PC-3 (cell line): ENCODE measurements at regions not wholly inside any gene's neighbourhood (a gene's known extent, or its start where the extent isn't known, plus 50 kb on each side); places are given as distances from the start of the nearest gene placed in this dataset.

Source experiments
- ATAC-seq: fragments of 200-7000 bp; cut with Tn5 transposase; 2 replicates; pipeline ENCODE4 v1.9.1; 2020; ENCODE audit warnings: mild to moderate bottlenecking, moderate library complexity
- BruUV-seq: library from RNA; stranded (reverse); fragments of 400-500 nt; replicated peaks from 2 replicates; lab custom pipeline; 2021; lab: Mats Ljungman, UMichigan
- CTCF ChIA-PET: fragments of 300-600 bp; sonication (Branson Sonifier 250); formaldehyde crosslinking; loops from one replicate; lab custom pipeline; 2022; ENCODE audit warnings: antibody characterized with exemption; lab: Charles Lee
- POLR2A ChIA-PET: fragments of 300-600 bp; sonication (Branson Sonifier 250); formaldehyde crosslinking; loops from one replicate; lab custom pipeline; 2022; ENCODE audit warnings: antibody characterized with exemption; ENCODE audit not compliant: unreplicated experiment; lab: Charles Lee
- DNase-seq: peaks from one replicate; pipeline ENCODE4 v3.0.0-alpha.2; 2015
- H2AFZ ChIP-seq: fragments of 300-600 bp; sonication (generic); 2 replicates; pipeline ENCODE4 v1.6.0; 2016; ENCODE audit warnings: antibody characterized with exemption, low read length
- H3F3A ChIP-seq: fragments of 300-600 bp; sonication (generic); one replicate; pipeline ENCODE4 v1.6.0; 2017; ENCODE audit warnings: antibody characterized with exemption, low read length, control low read depth, mild to moderate bottlenecking; ENCODE audit not compliant: unreplicated experiment
- H3K27ac ChIP-seq: fragments of 300-600 bp; sonication (generic); 2 replicates; pipeline ENCODE4 v1.5.1; 2016; ENCODE audit warnings: mild to moderate bottlenecking, low read length
- H3K27me3 ChIP-seq: fragments of 300-600 bp; sonication (generic); 2 replicates; pipeline ENCODE4 v1.6.1; 2016; ENCODE audit warnings: low read length, mixed read lengths
- H3K36me3 ChIP-seq: fragments of 300-600 bp; sonication (generic); 2 replicates; pipeline ENCODE4 v1.6.1; 2016; ENCODE audit warnings: low read depth, mixed run types, low read length, mixed read lengths
- H3K4me1 ChIP-seq: fragments of 300-600 bp; sonication (generic); 2 replicates; pipeline ENCODE4 v1.5.1; 2016; ENCODE audit warnings: low read length; ENCODE audit not compliant: insufficient read depth
- H3K4me2 ChIP-seq: fragments of 300-600 bp; sonication (generic); 2 replicates; pipeline ENCODE4 v1.6.0; 2016; ENCODE audit warnings: low read length
- H3K4me3 ChIP-seq: fragments of 300-600 bp; sonication (generic); 2 replicates; pipeline ENCODE4 v1.5.1; 2016; ENCODE audit warnings: mild to moderate bottlenecking, low read length, mixed read lengths
- H3K79me2 ChIP-seq: fragments of 300-600 bp; sonication (generic); 2 replicates; pipeline ENCODE4 v1.6.1; 2017; ENCODE audit warnings: low read length, mixed read lengths
- H3K9ac ChIP-seq: fragments of 300-600 bp; sonication (generic); 2 replicates; pipeline ENCODE4 v1.6.0; 2016; ENCODE audit warnings: mild to moderate bottlenecking, low read length
- H3K9me2 ChIP-seq: fragments of 300-600 bp; sonication (generic); replicated peaks from 2 replicates; pipeline ENCODE4 v1.6.1; 2016; ENCODE audit warnings: mixed run types, low read length, mixed read lengths
- H3K9me3 ChIP-seq: fragments of 300-600 bp; sonication (generic); 2 replicates; pipeline ENCODE4 v1.6.1; 2016; ENCODE audit warnings: low read length, mixed read lengths
- H4K20me1 ChIP-seq: fragments of 300-600 bp; sonication (generic); 2 replicates; pipeline ENCODE4 v1.6.1; 2016; ENCODE audit warnings: low read length, mixed read lengths
- EZH2 ChIP-seq: fragments of 300-600 bp; sonication (generic); IDR thresholded peaks from one replicate; pipeline ENCODE4 v1.6.1; 2017; ENCODE audit warnings: antibody characterized with exemption, mild to moderate bottlenecking, low read length; ENCODE audit not compliant: unreplicated experiment
- EZH2phosphoT487 ChIP-seq: fragments of 300-600 bp; sonication (generic); IDR thresholded peaks from 2 replicates; pipeline ENCODE4 v1.6.1; 2018; ENCODE audit warnings: mild to moderate bottlenecking, antibody characterized with exemption, low read length, borderline replicate concordance
- intact Hi-C: fragments of 100-400 bp; cut with micrococcal nuclease; formaldehyde crosslinking; loops from 2 replicates; pipeline ENCODE4 v1.9.0; 2023
- TF ChIP-seq, protein P1 (sequence below): fragments of 300-600 bp; sonication (generic); conservative IDR thresholded peaks from 2 replicates; pipeline ENCODE4 v1.5.1; 2017; ENCODE audit warnings: antibody characterized with exemption, low read depth, mild to moderate bottlenecking, low read length

DNA sequence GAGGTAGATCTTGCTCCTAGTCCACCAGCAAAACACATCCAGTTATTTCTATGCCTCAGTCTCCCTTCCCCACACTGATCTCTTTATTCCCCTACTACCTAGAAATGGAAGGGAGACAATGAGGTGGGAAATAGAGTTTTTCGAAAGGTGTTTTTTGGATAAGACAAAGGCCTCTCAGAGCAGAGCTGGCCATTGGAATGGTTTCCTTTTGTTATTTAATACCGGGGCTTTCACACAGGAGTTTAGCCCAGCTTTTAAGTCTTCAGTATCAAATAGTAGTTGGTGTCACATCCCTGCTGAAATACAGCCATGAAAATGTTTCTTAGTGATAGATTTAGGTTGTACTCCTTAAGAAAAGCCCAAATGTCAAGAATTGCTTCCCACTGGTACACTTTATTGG, 65.4 kb upstream of the B3GAT1 start:
- DNase-seq, result no peak
- intact Hi-C loops, result no loop called here
- no peaks in the 10 kb centered on the region for H3F3A ChIP-seq
- POLR2A ChIA-PET, result no interaction called here
- no peak overlapping the region for H3K27ac ChIP-seq
- H3K9ac ChIP-seq, result no peak overlapping the region
- CTCF ChIA-PET, result no interaction called here
- no peaks in the 10 kb centered on the region for H3K9me2 ChIP-seq
- no peak overlapping the region for H3K4me3 ChIP-seq
- H3K79me2 ChIP-seq, result no peaks in the 10 kb centered on the region
- H3K9me3 ChIP-seq, result peaks cover 6% of the 10 kb centered on the region; the same call in 1 of the 2 replicates
- peaks cover 12% of the 10 kb centered on the region; the same call in 1 of the 2 replicates for H3K27me3 ChIP-seq
- no peak for ATAC-seq
- BruUV-seq, result no TSS peak
- no peaks in the 10 kb centered on the region for H3K36me3 ChIP-seq
- no peak overlapping the region for H2AFZ ChIP-seq
- TF ChIP-seq EZH2 (no peak), EZH2phosphoT487 (no peak)
- TF ChIP-seq, protein P1, sequence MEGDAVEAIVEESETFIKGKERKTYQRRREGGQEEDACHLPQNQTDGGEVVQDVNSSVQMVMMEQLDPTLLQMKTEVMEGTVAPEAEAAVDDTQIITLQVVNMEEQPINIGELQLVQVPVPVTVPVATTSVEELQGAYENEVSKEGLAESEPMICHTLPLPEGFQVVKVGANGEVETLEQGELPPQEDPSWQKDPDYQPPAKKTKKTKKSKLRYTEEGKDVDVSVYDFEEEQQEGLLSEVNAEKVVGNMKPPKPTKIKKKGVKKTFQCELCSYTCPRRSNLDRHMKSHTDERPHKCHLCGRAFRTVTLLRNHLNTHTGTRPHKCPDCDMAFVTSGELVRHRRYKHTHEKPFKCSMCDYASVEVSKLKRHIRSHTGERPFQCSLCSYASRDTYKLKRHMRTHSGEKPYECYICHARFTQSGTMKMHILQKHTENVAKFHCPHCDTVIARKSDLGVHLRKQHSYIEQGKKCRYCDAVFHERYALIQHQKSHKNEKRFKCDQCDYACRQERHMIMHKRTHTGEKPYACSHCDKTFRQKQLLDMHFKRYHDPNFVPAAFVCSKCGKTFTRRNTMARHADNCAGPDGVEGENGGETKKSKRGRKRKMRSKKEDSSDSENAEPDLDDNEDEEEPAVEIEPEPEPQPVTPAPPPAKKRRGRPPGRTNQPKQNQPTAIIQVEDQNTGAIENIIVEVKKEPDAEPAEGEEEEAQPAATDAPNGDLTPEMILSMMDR, result no peak
- H3K4me2 ChIP-seq, result no peak overlapping the region
- H4K20me1 ChIP-seq, result no peaks in the 10 kb centered on the region
- no peaks in the 10 kb centered on the region for H3K4me1 ChIP-seq

DNA sequence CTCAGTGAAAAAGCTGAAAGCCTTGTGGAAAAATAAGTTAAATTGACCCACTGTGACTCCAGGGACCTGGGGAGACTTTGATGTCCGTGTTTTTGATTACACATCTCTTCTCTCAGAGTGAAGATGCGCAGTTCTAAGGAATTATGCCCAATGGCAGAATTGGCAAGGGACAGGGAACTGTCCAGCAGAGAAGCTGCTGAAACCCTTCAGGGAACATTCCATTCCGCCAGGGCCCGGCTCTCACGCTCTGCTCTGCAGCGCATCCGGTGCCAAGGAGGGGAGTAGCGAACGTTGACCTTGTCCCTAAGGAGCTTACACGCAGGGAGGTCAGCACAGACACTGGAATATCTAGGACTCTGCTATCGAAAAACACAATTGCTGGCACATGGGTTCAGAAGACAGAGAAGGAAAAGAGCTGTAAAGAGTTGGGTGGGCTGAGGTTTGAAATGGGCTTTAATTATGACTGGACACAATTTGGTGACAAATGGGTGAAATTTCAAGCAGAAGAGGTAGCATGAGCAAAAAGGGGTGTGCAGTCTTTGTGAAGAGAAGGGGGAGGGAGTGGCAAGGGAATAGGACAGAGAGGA, 64.5 kb upstream of the B3GAT1 start:
- H3K79me2 ChIP-seq, result no peaks in the 10 kb centered on the region
- H3K27me3 ChIP-seq, result peaks cover 19% of the 10 kb centered on the region
- H3K9ac ChIP-seq, result no peak overlapping the region
- CTCF ChIA-PET, result no interaction called here
- TF ChIP-seq EZH2 (no peak), EZH2phosphoT487 (no peak)
- TF ChIP-seq, protein P1, result no peak
- no peak overlapping the region for H2AFZ ChIP-seq
- no TSS peak for BruUV-seq
- H3K9me3 ChIP-seq, result peaks cover 6% of the 10 kb centered on the region; the same call in 1 of the 2 replicates
- no peak overlapping the region for H3K27ac ChIP-seq
- POLR2A ChIA-PET, result no interaction called here
- no peaks in the 10 kb centered on the region for H4K20me1 ChIP-seq
- no peak overlapping the region for H3K4me2 ChIP-seq
- intact Hi-C loops, result no loop called here
- no peak overlapping the region for H3K4me3 ChIP-seq
- H3K36me3 ChIP-seq, result no peaks in the 10 kb centered on the region
- H3K9me2 ChIP-seq, result no peaks in the 10 kb centered on the region
- no peak for ATAC-seq
- no peaks in the 10 kb centered on the region for H3F3A ChIP-seq
- peak; percentile 31 for DNase-seq
- no peaks in the 10 kb centered on the region for H3K4me1 ChIP-seq

DNA sequence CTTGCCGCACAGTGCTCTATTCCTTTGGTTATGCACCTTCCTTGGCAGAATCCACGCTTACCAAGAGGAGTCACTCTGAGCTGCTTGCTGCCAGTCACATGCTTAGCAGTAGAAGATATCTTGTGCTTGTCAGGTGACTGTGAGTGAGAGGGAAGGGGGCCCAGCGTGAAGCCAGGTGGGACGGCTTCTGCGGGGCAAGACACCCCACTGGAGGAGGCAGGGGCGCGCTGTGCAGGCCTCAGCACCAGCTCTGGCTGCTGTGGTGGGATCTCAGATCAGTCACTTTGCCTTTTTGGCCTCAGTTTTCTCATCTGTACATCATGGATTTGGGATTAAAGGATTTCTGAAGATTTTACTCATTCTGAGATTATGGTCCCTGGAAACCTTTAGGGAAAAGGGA, 63.9 kb upstream of the B3GAT1 start:
- intact Hi-C loops, result no loop called here
- no peaks in the 10 kb centered on the region for H3K4me1 ChIP-seq
- no peaks in the 10 kb centered on the region for H3K9me2 ChIP-seq
- no peak overlapping the region for H3K4me2 ChIP-seq
- no peak overlapping the region for H3K9ac ChIP-seq
- no peaks in the 10 kb centered on the region for H3F3A ChIP-seq
- no peak for ATAC-seq
- no peak overlapping the region for H2AFZ ChIP-seq
- peaks cover 6% of the 10 kb centered on the region; the same call in 1 of the 2 replicates for H3K9me3 ChIP-seq
- peaks cover 25% of the 10 kb centered on the region for H3K27me3 ChIP-seq
- H3K36me3 ChIP-seq, result no peaks in the 10 kb centered on the region
- H3K27ac ChIP-seq, result no peak overlapping the region
- H3K79me2 ChIP-seq, result no peaks in the 10 kb centered on the region
- ChIA-PET CTCF (no interaction called here), POLR2A (no interaction called here)
- no peak for DNase-seq
- no peaks in the 10 kb centered on the region for H4K20me1 ChIP-seq
- no peak overlapping the region for H3K4me3 ChIP-seq
- TF ChIP-seq, protein P1, result no peak
- TF ChIP-seq EZH2 (no peak), EZH2phosphoT487 (no peak)
- BruUV-seq, result no TSS peak
